HUES64 (cell line): ENCODE measurements at regions not wholly inside any gene's neighbourhood (a gene's known extent, or its start where the extent isn't known, plus 50 kb on each side); places are given as distances from the start of the nearest gene placed in this dataset.
"Not testable (repeated sequence)": the region's sequence is repeated elsewhere in the genome, so short reads cannot be mapped to it uniquely, and the experiment has no call there.

Source experiments
- H3K27ac ChIP-seq: 2 replicates; pipeline ENCODE4 v1.7.0; 2013; ENCODE audit warnings: low read depth, low read length, inconsistent platforms
- H3K27me3 ChIP-seq: 2 replicates; pipeline ENCODE4 v1.6.1; 2013; ENCODE audit warnings: mild to moderate bottlenecking, low read length; ENCODE audit not compliant: insufficient read depth
- H3K36me3 ChIP-seq: 2 replicates; pipeline ENCODE4 v1.6.1; 2013; ENCODE audit warnings: mild to moderate bottlenecking, low read length; ENCODE audit not compliant: insufficient read depth
- H3K4me1 ChIP-seq: 2 replicates; pipeline ENCODE4 v1.6.1; 2013; ENCODE audit warnings: mild to moderate bottlenecking, low read length, moderate library complexity; ENCODE audit not compliant: insufficient read depth
- H3K4me3 ChIP-seq: 2 replicates; pipeline ENCODE4 v1.5.1; 2013; ENCODE audit warnings: mild to moderate bottlenecking, low read length, moderate library complexity
- H3K9ac ChIP-seq: 2 replicates; pipeline ENCODE4 v1.6.1; 2013; ENCODE audit warnings: mild to moderate bottlenecking, low read depth, low read length
- H3K9me3 ChIP-seq: 2 replicates; pipeline ENCODE4 v1.6.1; 2013; ENCODE audit warnings: low read depth, low read length; ENCODE audit not compliant: insufficient read depth
- WGBS: fragments of 150-250, 120-280 bp; methylation state at CpG from one replicate; pipeline ENCODE4 v1.1.7; 2013; ENCODE audit warnings: missing lambda C conversion rate; 5-methylcytosine and 5-hydroxymethylcytosine counted together

- H3K9ac ChIP-seq, result no peak overlapping the region
- H3K9me3 ChIP-seq, result no peaks in the 10 kb centered on the region
- no peak overlapping the region for H3K27ac ChIP-seq
- no peaks in the 10 kb centered on the region for H3K36me3 ChIP-seq
- H3K4me3 ChIP-seq, result no peak overlapping the region
- H3K27me3 ChIP-seq, result no peaks in the 10 kb centered on the region
- H3K4me1 ChIP-seq, result no peaks in the 10 kb centered on the region
- 82% methylated on average over 1 of the region's 1 CpG for WGBS
These were observed 98.2 kb upstream of the PTPRG start for GRCh38 chr3:61463191-61463590.

- H3K27ac ChIP-seq, result no peak overlapping the region
- no peaks in the 10 kb centered on the region for H3K9me3 ChIP-seq
- H3K9ac ChIP-seq, result no peak overlapping the region
- no peaks in the 10 kb centered on the region for H3K27me3 ChIP-seq
- WGBS, result 69% methylated on average over 8 of the region's 9 CpGs
- H3K36me3 ChIP-seq, result no peaks in the 10 kb centered on the region
- no peaks in the 10 kb centered on the region for H3K4me1 ChIP-seq
- no peak overlapping the region for H3K4me3 ChIP-seq
These were observed 96.7 kb upstream of the PTPRG start for GRCh38 chr3:61464518-61465140.

- Histone ChIP-seq H3K4me3 (no peak overlapping the region), H3K36me3 (no peaks in the 10 kb centered on the region), H3K27me3 (no peaks in the 10 kb centered on the region), H3K9ac (no peak overlapping the region), H3K9me3 (no peaks in the 10 kb centered on the region), H3K4me1 (no peaks in the 10 kb centered on the region), H3K27ac (no peak overlapping the region)
- WGBS, result 67% methylated on average over 3 of the region's 3 CpGs
These were observed 95.0 kb upstream of the PTPRG start for GRCh38 chr3:61466357-61466756.

- Histone ChIP-seq H3K4me1 (no peaks in the 10 kb centered on the region), H3K9ac (no peak overlapping the region), H3K36me3 (no peaks in the 10 kb centered on the region), H3K27ac (no peak overlapping the region), H3K4me3 (no peak overlapping the region), H3K27me3 (no peaks in the 10 kb centered on the region), H3K9me3 (no peaks in the 10 kb centered on the region)
- WGBS, result 90% methylated on average over 4 of the region's 4 CpGs
These were observed 77.4 kb upstream of the PTPRG start for GRCh38 chr3:61483997-61484396.

- no peak overlapping the region for H3K4me3 ChIP-seq
- no peaks in the 10 kb centered on the region for H3K27me3 ChIP-seq
- 100% methylated on average over 1 of the region's 3 CpGs for WGBS
These were observed 68.0 kb upstream of the PTPRG start for GRCh38 chr3:61493339-61493738.

GRCh38 chr3:61494309-61494708, 67.1 kb upstream of the PTPRG start:
- not testable (repeated sequence) for H3K9ac ChIP-seq, H3K27ac ChIP-seq, H3K9me3 ChIP-seq, H3K4me1 ChIP-seq, H3K4me3 ChIP-seq, H3K27me3 ChIP-seq, H3K36me3 ChIP-seq
- WGBS, result over 99% methylated on average over 3 of the region's 3 CpGs

More at GRCh38 chr3:61493339-61493738, 68.0 kb upstream of the PTPRG start:
- Histone ChIP-seq H3K27ac (no peak overlapping the region), H3K4me1 (no peaks in the 10 kb centered on the region), H3K36me3 (no peaks in the 10 kb centered on the region), H3K9ac (no peak overlapping the region), H3K9me3 (no peaks in the 10 kb centered on the region)

GRCh38 chr3:61497463-61497862, 63.9 kb upstream of the PTPRG start:
- Histone ChIP-seq H3K27me3 (no peaks in the 10 kb centered on the region), H3K4me3 (no peak overlapping the region), H3K4me1 (no peaks in the 10 kb centered on the region), H3K36me3 (no peaks in the 10 kb centered on the region), H3K9me3 (no peaks in the 10 kb centered on the region), H3K27ac (no peak overlapping the region), H3K9ac (no peak overlapping the region)
- 100% methylated on average over 1 of the region's 2 CpGs for WGBS

GRCh38 chr3:61505197-61505596, 56.2 kb upstream of the PTPRG start:
- H3K9ac ChIP-seq, result no peak overlapping the region
- H3K36me3 ChIP-seq, result no peaks in the 10 kb centered on the region
- no peak overlapping the region for H3K27ac ChIP-seq
- 66% methylated on average over 5 of the region's 5 CpGs for WGBS
- no peaks in the 10 kb centered on the region for H3K27me3 ChIP-seq
- no peaks in the 10 kb centered on the region for H3K9me3 ChIP-seq
- H3K4me1 ChIP-seq, result no peaks in the 10 kb centered on the region
- H3K4me3 ChIP-seq, result no peak overlapping the region

GRCh38 chr3:61507946-61508345, 53.4 kb upstream of the PTPRG start:
- Histone ChIP-seq H3K9ac (no peak overlapping the region), H3K36me3 (no peaks in the 10 kb centered on the region)

More at GRCh38 chr3:61507946-61508345, 53.4 kb upstream of the PTPRG start:
- Histone ChIP-seq H3K9me3 (no peaks in the 10 kb centered on the region), H3K4me1 (no peaks in the 10 kb centered on the region), H3K27ac (no peak overlapping the region), H3K27me3 (no peaks in the 10 kb centered on the region), H3K4me3 (no peak overlapping the region)
- 100% methylated on average over 1 of the region's 1 CpG for WGBS
